IPS-NIHi11 (cell line): ENCODE measurements at regions not wholly inside any gene's neighbourhood (a gene's known extent, or its start where the extent isn't known, plus 50 kb on each side); places are given as distances from the start of the nearest gene placed in this dataset.
"Not testable (repeated sequence)": the region's sequence is repeated elsewhere in the genome, so short reads cannot be mapped to it uniquely, and the experiment has no call there.

Source experiments
- DNase-seq: peaks from one replicate; pipeline ENCODE4 v3.0.0; 2012; ENCODE audit warnings: mixed read lengths, low spot score

DNA sequence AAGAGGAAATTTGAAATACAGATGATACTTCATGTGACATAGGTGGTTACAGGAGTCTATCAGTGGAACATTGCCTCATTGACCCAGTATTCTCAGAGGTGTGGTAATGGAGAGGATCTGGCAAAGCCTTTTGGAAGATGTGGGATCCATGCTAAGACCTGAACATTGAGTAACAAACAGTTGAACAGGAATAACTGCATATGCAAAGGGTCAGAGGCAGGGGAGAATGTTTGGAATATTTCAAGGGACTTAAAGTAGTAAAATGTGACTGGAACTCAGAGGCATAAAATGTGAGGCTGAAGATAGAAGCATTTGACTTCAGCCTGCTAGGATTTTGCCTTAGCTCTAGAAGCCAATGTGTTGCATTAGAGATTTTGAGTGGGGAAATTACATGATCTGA, 300.2 kb upstream of the ETAA1 start:
- DNase-seq: no peak

- DNase-seq: no peak
Measured at GRCh38 chr2:67103157-67103556, 294.0 kb upstream of the ETAA1 start.

DNA sequence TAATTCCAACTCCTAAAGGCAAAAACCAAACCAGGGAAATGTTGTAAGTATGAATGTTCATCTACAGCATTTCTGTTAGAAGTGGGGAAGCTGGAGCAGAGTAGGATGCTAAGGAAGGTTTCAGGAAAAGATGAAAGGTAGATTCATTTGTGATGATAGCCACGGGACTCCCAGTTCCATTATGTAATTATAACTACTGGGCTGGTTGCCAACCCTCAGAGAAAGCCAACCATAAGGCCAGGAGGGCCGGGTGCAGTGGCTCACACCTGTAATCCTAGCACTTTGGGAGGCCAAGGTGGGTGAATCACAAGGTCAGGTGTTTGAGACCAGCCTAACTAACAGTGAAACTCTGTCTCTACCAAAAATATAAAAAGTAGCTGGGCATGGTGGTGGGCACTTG, 288.9 kb upstream of the ETAA1 start:
- DNase-seq: no peak

DNA sequence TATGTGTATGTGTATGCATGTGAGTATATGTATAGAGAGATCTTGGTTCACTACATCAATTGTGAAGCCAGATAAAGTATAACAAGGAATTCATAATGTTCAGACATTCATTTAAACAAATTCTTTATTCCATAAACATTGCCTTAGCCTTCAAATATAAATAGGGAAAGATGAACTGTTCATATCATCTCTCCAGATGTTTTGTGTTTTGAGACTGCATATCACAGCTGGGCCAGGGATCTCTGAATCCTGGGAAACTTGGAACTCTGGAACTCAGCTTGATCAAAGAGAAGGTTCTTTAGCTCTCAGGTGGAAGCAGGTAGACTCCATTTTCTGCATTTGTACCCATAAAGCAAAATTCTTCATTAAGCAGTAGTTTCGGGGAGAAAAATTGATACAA, 272.6 kb upstream of the ETAA1 start:
- DNase-seq: no peak

GRCh38 chr2:67130531-67131256, 266.4 kb upstream of the ETAA1 start:
- no peak for DNase-seq

- no peak for DNase-seq
Measured at GRCh38 chr2:67131257-67131609, 265.9 kb upstream of the ETAA1 start.

DNA sequence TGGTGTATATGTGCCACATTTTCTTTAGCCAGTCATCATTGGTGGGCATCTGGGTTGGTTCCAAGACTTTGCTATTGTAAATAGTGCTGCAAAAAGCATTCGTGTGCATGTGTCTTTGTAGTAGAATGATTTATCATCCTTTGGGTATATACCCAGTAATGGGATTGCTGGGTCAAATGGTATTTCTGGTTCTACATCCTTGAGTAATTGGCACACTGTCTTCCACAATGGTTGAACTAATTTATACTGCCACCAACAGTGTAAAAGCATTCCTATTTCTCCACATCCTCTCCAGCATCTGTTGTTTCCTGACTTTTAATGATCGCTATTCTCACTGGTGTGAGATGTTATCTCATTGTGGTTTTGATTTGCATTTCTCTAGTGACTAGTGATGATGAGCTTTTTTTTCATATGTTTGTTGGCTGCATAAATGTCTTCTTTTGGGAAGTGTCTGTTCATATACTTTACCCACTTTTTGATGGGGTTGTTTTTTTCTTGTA, 264.6 kb upstream of the ETAA1 start:
- not testable (repeated sequence) for DNase-seq

- DNase-seq: no peak
Measured at GRCh38 chr2:67135208-67135607, 261.9 kb upstream of the ETAA1 start.

DNA sequence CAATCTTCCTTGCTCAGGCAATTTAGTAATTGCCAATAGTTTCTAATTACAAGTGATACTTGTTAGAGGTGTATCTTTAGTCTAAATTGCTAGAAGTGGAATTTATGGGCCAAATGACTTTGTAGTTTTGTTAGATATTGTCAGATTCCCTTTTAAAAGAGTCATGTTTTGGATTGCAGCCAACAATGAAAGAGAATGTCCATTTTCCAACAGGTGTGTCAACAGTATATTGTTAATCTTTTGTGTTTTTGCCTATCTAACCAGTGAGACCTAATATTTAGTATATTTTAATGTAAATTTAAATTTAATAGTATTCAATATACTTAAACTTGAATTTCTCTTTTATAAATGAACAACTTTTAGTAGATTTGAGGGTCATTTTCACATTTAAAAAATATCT, 259.4 kb upstream of the ETAA1 start:
- no peak for DNase-seq

GRCh38 chr2:67142071-67142470, 255.1 kb upstream of the ETAA1 start:
- DNase-seq: no peak

DNA sequence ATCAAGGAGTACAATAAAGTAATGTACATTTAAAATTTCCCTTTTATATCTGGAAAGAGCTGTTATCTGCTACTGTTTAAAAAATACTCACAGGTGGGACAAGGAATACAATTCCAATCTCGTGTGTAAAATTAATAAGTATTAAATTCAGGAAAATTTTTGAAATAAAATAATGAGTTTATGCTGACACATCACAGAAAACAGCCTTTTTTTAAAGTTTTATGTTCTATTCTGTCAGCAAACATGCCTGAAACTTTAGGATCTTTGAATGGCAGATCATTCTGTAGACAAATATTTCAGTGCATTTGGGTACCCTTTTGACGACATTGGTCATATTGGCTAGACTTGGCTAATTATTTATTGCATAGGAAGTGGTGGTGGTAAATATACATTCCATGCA, 254.4 kb upstream of the ETAA1 start:
- no peak for DNase-seq

- DNase-seq: no peak
Measured at GRCh38 chr2:67145851-67146250, 251.3 kb upstream of the ETAA1 start.

DNA sequence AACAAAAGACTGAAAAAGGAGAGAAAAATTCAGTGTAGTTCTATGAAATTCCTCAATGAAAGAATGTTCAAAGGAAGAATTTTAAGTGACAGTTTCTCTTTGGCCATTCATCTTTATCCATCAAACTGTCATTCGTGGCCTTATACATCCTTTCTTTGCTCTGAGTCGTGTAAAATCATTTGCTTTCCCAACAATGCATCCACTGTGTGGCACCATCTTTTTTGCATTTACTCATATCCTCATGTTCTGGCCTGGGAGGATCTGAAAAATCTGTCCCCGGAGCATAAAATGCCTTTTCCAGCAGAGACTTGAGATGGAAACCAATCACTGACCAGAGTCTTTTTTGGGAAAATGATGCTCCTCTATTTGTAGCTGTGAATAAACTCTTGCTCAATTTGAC, 240.3 kb upstream of the ETAA1 start:
- no peak for DNase-seq

DNA sequence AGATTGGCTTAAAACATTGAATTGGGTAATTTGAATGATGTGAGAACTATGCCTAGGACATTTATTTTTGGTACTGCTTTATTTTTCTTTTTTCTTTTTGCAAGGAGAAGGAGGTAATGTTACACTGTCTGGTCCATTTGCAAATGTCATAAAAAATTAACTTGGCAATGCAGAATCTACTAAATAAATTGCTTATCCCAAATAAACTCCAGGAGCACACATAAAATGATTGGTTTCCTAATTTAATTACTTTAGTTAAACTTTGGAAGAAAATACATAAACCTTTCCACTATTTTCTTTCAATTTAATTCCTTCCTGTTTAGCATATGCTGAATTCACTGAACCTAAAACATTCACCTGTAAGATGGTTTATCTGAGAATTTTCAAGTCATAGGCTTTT, 238.4 kb upstream of the ETAA1 start:
- no peak for DNase-seq

DNA sequence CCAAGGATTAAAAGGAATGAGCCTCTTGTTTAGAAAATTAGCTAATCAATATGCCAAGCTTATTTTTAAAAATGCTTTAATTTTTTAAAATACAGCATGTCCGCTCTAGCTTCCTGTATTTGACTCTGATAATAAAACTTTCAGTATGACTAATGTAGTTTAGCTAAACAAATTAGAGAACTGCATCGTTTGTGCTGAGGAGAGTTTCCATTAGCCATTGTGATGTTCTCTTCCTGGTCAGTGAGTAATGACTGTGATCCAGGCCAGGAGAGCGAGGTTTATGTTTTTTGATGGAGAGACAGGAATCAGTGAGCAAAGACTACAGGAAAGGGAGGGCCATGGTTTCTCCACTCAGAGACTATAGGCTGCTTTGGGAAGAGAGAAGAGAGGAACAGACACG, 237.2 kb upstream of the ETAA1 start:
- DNase-seq: no peak

- DNase-seq: no peak
Measured at GRCh38 chr2:67164771-67165522, 232.2 kb upstream of the ETAA1 start.

- no peak for DNase-seq
Measured at GRCh38 chr2:67165523-67165990, 231.6 kb upstream of the ETAA1 start.

- DNase-seq: not testable (repeated sequence)
Measured at GRCh38 chr2:67166511-67166910, 230.6 kb upstream of the ETAA1 start.

DNA sequence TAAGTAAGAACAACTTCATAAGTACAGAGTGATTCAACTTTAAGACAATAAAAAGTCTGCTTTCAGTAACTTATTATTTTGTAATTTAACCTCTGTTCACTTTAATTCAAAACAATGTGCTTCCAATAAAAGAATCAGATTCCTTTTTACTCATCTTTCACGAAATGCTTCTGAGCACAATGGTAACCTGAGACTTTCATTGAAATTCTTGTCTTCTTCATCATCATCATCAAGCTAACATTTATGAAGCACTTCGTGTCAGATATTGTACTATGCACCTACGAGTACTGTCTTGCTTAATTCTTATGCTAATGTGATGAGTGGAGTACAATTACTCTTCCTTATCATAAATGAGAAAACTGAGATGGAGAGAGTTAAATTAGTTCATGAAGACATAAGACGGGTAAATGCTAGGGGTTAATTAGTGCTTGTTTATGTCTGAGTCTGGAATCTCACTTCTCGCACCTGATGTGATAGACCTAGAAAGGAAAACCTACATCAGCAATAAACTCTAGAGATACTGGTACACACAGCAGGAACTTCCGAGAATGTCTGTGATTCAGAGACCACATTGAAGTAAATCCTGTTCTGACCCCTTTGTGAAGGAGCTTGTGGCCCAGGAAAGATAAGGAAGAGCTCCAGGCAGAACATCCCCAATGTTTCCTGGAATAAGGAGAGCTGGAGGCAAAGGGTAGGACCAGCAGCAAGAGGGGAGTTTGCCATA, 227.6 kb upstream of the ETAA1 start:
- no peak for DNase-seq

- no peak for DNase-seq
Measured at GRCh38 chr2:67179526-67179925, 217.6 kb upstream of the ETAA1 start.

DNA sequence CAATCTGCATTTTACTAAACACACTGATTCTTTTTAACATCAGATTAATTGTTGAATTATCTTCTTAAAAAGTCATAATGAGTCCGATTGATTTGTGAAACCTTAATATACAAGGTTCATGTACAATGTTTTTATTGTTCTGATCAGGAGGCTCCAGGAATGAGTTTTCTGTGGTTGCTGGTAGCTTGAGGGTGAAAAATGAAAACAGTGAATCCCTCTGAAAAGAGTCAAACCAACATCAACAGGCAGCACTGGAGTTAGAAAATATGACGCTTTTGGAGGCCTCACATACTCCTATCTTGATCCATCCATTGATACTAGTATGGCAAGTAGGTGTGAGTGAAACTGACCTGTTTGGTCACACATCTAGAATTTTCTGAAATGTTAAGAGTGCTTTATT, 216.3 kb upstream of the ETAA1 start:
- DNase-seq: no peak

- no peak for DNase-seq
Measured at GRCh38 chr2:67182884-67183283, 214.2 kb upstream of the ETAA1 start.

DNA sequence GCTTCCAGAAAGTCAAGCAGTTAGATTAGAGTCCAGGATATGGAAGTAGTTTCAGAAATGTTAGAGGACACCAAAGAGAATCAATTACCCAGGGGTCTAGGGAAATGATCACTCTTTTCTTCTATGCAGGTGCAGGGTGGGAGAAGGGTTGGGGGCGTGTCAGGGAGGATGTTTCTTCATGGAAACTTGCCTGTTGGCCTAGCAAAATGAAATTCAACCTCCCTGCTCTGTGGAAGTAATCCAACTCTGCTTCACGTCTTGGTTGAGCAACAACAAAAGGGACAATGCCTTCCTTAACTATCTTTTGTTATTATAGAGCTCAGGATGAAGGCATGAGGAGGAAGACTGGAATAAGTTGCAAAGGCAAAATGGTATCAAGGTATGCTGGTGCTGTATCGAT, 210.8 kb upstream of the ETAA1 start:
- DNase-seq: no peak
